Right atrium auricular region (tissue), 2 donors: ENCODE measurements at regions not wholly inside any gene's neighbourhood (a gene's known extent, or its start where the extent isn't known, plus 50 kb on each side); places are given as distances from the start of the nearest gene placed in this dataset.

Source experiments
- DNase-seq: peaks from one replicate; pipeline ENCODE4 v3.0.0-alpha.2; 2019; ENCODE audit warnings: low spot score
- H3K27ac ChIP-seq, 2 donors: fragments of 200-600 bp; sonication (generic); 1 replicate in 1 of 2; 2 replicates in 1 of 2; pipeline ENCODE4 v1.5.1; 2016 to 2019
- H3K27me3 ChIP-seq, 2 donors: fragments of 200-600 bp; sonication (generic); one replicate each; pipeline versions ENCODE4 v1.5.1 to v1.6.0; 2017 to 2019
- H3K36me3 ChIP-seq: fragments of 200-600 bp; sonication (generic); one replicate; pipeline ENCODE4 v1.5.1; 2016
- H3K4me1 ChIP-seq, 2 donors: fragments of 200-600 bp; sonication (generic); one replicate each; pipeline versions ENCODE4 v1.5.1 to v1.6.0; 2017 to 2019
- H3K4me3 ChIP-seq, 2 donors: fragments of 200-600 bp; sonication (generic); 1 replicate in 1 of 2; 2 replicates in 1 of 2; pipeline ENCODE4 v1.5.1; 2017 to 2019; ENCODE audit warnings: mild to moderate bottlenecking in 1 of 2, moderate library complexity in 1 of 2
- H3K9me3 ChIP-seq, 2 donors: fragments of 200-600 bp; sonication (generic); one replicate each; pipeline ENCODE4 v1.5.1; 2019
- CTCF ChIP-seq, 2 donors: fragments of 200-600 bp; sonication (generic); IDR thresholded peaks; one replicate each; pipeline ENCODE4 v1.5.1; 2019; ENCODE audit warnings: antibody characterized with exemption in 2 of 2

- DNase-seq: no peak
- Histone ChIP-seq H3K4me3 (no peak overlapping the region), H3K9me3 (no peaks in the 10 kb centered on the region), H3K27me3 (no peaks in the 10 kb centered on the region), H3K4me1 (peaks cover 0 to 25% of the 10 kb centered on the region in 2 donors), H3K36me3 (no peaks in the 10 kb centered on the region), H3K27ac (no peak overlapping the region)
- TF ChIP-seq CTCF (IDR thresholded peaks at IDR 0.05): no peak
These were observed 110.0 kb upstream of the SLC4A7 start for GRCh38 chr3:27594096-27594690.

GRCh38 chr3:27593173-27593572, 109.0 kb upstream of the SLC4A7 start:
- no peak overlapping the region for H3K4me3 ChIP-seq
- DNase-seq: no peak
- no peaks in the 10 kb centered on the region for H3K27me3 ChIP-seq
- TF ChIP-seq CTCF (IDR thresholded peaks at IDR 0.05): no peak
- H3K9me3 ChIP-seq: no peaks in the 10 kb centered on the region
- H3K36me3 ChIP-seq: no peaks in the 10 kb centered on the region
- H3K27ac ChIP-seq: no peak overlapping the region
- peaks cover 0 to 25% of the 10 kb centered on the region in 2 donors for H3K4me1 ChIP-seq

GRCh38 chr3:27591312-27592210, 107.4 kb upstream of the SLC4A7 start:
- H3K4me1 ChIP-seq: peaks cover 0 to 20% of the 10 kb centered on the region in 2 donors
- no peaks in the 10 kb centered on the region for H3K9me3 ChIP-seq
- H3K27ac ChIP-seq: peak overlapping the region; percentile 61 to 70
- H3K4me3 ChIP-seq: no peak overlapping the region
- H3K27me3 ChIP-seq: no peaks in the 10 kb centered on the region
- DNase-seq: no peak
- no peaks in the 10 kb centered on the region for H3K36me3 ChIP-seq
- TF ChIP-seq CTCF (IDR thresholded peaks at IDR 0.05): no peak

GRCh38 chr3:27590437-27591298, 106.5 kb upstream of the SLC4A7 start:
- Histone ChIP-seq H3K27ac (peak overlapping the region; percentile 61 to 70), H3K27me3 (no peaks in the 10 kb centered on the region), H3K4me1 (peaks cover 0 to 18% of the 10 kb centered on the region in 2 donors), H3K4me3 (peak overlapping the region in 1 of 2 donors; percentile 2), H3K9me3 (no peaks in the 10 kb centered on the region), H3K36me3 (no peaks in the 10 kb centered on the region)
- no peak for DNase-seq
- no peak for TF ChIP-seq CTCF (IDR thresholded peaks at IDR 0.05)

GRCh38 chr3:27589795-27590194, 105.6 kb upstream of the SLC4A7 start:
- peak overlapping the region; percentile 61 to 70 for H3K27ac ChIP-seq
- H3K4me1 ChIP-seq: peaks cover 0 to 18% of the 10 kb centered on the region in 2 donors
- no peaks in the 10 kb centered on the region for H3K9me3 ChIP-seq
- H3K4me3 ChIP-seq: no peak overlapping the region
- no peak for DNase-seq
- H3K27me3 ChIP-seq: no peaks in the 10 kb centered on the region
- H3K36me3 ChIP-seq: no peaks in the 10 kb centered on the region
- no peak for TF ChIP-seq CTCF (IDR thresholded peaks at IDR 0.05)
